HG03135 (cell line): ENCODE measurements at regions not wholly inside any gene's neighbourhood (a gene's known extent, or its start where the extent isn't known, plus 50 kb on each side); places are given as distances from the start of the nearest gene placed in this dataset.
"Not testable (repeated sequence)": the region's sequence is repeated elsewhere in the genome, so short reads cannot be mapped to it uniquely, and the experiment has no call there.

Experiments
- ATAC-seq: cut with Tn5 transposase; IDR thresholded peaks from one replicate; pipeline ENCODE4 v1.9.1; 2021; ENCODE audit warnings: mild to moderate bottlenecking, moderate library complexity; ENCODE audit not compliant: unreplicated experiment

DNA sequence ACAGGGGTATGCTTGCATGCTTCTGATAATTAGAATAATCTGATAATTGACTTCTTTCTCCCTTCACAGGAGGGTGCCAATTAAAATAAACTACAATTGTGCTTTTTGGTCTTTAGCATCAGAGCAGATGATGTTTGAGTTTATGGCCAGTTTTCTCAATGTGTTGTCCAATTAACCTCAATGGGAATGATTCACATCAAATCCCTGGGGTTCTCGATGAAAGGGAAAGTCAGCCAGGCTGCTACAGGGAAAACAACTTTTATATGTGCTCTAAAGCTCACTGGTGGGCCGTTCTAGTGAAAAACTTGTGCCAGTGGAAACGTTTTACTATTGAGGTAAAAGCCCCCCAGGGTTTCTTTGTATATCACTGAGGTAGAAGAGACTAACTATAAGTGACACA is 887.3 kb upstream of the CRIM1 start:
- ATAC-seq, result no peak

DNA sequence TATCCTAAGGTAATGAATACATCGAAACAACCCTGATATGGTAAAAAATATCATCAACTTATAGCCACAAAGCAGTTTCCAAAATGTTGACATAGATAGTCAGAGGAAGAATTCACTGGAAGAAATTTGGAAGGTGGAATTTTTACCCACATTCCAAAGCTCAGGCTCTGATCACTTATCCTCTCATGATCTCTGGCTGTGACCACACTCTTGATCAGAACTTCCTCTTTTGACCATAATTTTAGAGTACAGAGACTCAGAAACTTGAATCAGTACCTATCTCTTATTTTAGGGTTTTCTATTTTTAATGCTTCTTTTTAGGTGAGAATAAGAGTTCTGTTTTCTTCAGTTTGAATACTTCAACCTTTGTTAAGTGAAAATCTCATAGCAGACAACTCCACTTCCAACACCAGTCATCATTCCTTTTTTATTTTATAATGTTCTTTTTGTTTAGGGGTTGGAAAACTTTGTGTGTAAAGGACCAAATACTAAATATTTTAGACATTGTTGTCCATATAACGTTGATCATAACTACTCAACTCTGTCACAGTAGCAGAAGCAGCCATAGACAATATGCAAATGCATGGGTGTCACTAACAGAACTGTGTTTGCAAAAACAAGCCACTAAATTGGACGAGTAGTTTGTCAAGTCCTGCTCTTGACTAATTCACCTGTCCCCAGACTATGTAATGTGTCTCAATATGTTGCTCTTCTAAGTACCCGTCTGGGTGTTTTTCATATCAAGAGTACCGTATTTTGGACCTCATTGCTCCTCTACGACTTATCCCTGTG is 891.6 kb upstream of the CRIM1 start:
- ATAC-seq, result no peak

DNA sequence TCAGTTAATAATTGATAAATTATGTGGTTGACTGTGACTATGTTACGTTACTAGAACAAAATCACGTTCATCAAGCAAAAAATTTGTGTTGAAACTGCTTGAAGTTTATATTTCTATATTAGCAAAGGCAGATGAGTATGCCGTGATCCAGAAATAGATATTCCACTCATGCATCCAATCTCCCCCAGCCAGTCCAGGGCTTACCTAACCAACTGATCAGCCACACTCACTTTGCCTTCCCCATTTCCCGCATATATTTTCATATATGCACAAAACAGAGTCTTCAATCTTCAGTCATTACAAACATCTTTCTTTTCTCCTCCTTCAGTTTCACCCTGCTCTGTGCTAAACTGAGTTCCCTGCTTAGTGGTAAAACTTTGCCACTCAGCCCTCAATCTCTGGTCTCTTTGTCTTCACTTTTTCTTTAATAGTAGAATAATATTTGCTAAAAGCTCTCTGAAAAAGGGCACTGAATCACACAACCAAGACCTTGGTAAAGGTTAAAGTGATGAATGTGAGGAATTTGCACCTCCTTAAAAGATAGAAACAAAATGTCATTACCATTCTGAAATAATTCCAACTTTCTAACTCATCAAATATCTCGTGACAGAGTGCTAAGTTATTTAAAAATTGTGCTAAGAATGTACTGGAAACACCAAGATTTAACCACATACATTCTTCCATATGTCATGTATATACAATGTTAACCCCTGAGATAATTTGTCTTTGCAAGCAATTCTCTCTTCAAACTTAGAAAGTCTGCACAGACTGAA is 893.2 kb upstream of the CRIM1 start:
- ATAC-seq, result no peak

GRCh38 chr2:35461406-35461805 is 894.2 kb upstream of the CRIM1 start:
- no peak for ATAC-seq

GRCh38 chr2:35454966-35455638 is 900.5 kb upstream of the CRIM1 start:
- no peak for ATAC-seq

- ATAC-seq, result no peak
These were observed 907.8 kb upstream of the CRIM1 start for GRCh38 chr2:35447821-35448220.

DNA sequence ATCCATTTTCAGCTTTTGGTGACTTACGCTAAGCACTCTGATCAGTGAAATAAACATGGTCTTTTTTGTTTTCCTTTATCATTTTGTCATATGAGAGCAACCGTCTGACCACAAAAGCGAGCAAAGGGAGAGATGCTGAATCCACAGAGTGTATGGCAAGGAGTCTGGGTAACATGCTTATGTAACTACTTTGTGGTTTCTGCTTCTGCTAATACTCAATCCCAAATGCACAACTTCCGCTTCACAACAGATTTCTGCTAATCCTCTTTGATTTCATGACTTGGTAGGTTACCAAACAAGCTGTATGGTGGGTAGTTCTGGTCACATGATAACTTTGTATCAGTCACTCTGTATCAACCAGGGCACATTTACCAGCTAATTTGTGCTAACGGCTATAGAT is 908.4 kb upstream of the CRIM1 start:
- ATAC-seq, result no peak

DNA sequence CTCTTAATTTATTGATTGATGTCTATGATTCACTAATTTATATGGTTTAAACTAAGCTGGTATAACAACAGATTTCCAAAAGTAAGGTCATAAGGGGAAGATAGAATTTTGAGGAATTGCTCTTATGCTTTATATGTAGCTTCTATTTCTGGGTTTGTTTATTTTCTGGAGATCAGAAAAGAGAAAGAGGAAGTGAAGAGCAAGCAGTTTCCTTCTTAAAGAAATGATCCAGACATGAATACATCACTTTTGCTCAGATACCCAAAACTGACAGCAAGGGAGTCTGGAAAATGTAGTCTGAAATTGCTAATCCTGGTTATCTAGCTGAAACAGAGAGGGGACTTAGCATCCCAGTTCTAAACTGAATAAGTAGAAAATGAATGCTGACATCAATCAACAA is 912.5 kb upstream of the CRIM1 start:
- no peak for ATAC-seq

- not testable (repeated sequence) for ATAC-seq
These were observed 914.0 kb upstream of the CRIM1 start for GRCh38 chr2:35441575-35441974.

- ATAC-seq, result not testable (repeated sequence)
These were observed 915.3 kb upstream of the CRIM1 start for GRCh38 chr2:35440308-35440707.

DNA sequence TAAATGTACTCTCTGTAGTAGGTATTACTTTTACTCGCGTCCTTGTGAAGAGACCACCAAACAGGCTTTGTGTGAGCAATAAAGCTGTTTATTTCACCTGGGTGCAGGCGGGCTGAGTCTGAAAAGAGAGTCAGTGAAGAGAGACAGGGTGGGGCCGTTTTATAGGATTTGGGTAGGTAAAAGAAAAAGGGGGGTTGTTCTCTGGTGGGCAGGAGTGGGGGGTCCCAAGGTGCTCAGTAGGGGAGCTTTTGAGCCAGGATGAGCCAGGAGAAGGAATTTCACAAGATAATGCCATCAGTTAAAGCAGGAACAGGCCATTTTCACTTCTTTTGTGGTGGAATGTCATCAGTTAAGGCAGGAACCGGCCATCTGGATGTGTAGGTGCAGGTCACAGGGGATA is 918.7 kb upstream of the CRIM1 start:
- ATAC-seq, result not testable (repeated sequence)

- no peak for ATAC-seq
These were observed 927.0 kb upstream of the CRIM1 start for GRCh38 chr2:35428548-35428947.

- ATAC-seq, result no peak
These were observed 934.1 kb upstream of the CRIM1 start for GRCh38 chr2:35421485-35421884.

DNA sequence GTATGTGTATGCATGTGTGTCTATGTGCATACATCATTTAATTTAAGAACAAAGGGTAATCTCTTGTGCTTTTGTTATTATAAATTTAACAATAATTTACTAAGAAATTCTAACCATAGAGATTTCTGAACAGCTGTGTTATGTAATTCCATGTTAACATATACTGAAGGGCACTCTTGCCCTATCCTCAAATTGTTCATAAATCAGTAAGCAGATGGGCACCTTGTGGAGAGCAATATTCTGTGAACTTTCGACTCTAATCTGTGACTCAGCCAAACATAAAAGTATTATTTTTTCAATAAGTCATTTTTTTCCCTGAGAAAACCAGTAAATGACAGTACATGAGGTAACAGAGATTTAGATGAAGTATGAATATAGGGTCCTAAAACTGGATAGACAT is 938.3 kb upstream of the CRIM1 start:
- no peak for ATAC-seq

DNA sequence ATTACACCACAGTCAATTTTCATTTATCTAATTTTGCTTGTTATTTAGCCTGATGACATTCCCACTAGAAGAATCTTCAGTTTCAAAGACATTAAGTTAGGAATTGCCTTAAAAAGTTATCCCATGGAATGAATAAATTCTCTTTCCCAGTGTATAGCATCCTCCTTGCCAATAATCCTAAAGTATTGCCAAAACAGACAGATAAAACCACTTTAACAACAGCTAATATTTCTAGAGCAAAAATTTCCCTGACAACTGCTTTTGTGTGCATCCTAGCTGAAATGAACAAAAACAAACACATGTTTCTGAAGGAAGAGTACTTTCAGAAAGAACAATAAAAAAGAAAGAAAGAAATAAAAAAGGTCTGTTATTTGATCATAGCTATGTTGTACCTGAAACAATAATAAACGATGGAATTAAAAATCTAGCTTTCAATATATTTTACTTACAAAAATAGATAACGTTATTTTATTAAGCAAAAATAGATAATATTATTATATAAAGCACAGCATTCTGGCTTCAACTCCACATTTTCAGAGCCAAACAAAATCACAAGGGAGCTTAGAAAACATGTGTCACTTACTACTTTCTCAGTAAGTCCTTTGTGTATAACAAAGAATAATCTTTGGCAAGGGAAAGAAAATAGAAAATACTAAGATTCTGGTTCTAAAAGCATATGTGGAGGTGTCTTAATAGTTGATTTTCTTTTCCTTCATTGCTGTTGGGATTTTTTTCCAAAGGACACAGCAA is 939.0 kb upstream of the CRIM1 start:
- ATAC-seq, result no peak

DNA sequence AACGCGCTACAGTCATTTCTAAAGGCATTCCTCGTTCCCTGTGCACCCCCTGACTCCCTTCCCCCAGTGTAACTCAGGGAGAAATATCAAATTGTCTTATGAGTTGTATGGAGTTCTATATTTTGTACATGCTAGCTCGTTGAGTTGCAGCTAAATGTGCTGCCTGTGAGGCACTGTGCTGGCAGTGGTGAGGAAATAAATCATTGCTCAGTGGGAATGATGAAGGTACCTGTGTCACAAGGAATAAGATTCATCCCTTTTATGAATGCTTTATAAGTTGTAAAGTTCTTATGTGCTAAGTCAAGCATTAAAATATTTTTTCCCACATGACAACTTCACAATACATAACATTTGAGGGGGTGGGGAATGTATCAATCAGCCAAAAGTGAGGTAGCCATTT is 939.6 kb upstream of the CRIM1 start:
- no peak for ATAC-seq

GRCh38 chr2:35415282-35415681 is 940.3 kb upstream of the CRIM1 start:
- ATAC-seq, result no peak

DNA sequence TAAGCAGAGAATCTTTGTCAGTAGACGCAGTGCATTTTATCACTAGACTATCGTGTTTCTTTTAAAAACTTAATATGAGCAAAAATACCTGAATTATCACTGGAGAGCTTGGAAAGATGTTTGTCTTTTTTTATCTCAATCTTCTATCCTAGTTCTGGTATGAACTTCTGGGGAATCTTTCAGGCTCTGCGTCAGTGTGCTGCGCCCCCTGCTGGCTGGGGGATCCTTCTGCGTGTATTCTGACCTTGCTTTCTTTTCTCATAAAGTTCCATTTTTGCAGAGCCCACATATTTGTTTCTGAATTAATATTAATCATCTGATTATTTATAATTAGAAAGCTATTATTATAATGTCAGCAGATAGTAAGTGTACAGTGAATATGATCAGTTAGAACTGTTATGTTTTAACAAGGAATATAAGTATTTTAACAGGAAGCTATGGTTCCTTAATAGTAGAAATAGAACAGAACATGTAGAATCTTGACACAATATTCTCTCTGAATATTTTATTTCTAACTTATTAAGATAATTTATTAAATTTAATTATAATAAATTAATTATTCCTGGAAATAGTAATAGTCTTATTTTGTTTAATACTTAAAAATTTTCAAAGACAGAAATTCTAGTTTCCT is 945.0 kb upstream of the CRIM1 start:
- ATAC-seq, result peak; percentile 69

GRCh38 chr2:35409762-35410161 is 945.8 kb upstream of the CRIM1 start:
- ATAC-seq, result no peak

DNA sequence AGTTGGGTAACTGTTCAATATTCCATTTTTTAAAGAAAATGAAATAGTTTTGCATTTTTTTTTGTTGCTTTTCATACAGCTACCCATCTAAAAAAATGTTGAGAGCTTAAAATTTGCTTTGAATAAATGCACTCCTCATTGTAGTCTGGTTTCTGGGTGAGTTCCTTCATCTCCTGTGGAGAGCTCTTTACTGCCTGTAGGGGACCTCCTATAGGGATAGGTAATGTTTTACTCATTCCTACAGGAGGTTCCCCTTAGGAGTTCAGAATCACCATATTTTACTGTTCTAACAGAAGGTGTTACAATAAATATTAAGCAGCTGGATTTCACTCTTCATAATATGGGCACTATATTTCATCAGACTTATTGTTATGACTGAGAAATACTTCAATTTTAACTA is 947.3 kb upstream of the CRIM1 start:
- no peak for ATAC-seq
